Gastroesophageal sphincter (tissue), 3 donors: ENCODE measurements at regions not wholly inside any gene's neighbourhood (a gene's known extent, or its start where the extent isn't known, plus 50 kb on each side); places are given as distances from the start of the nearest gene placed in this dataset.

ENCODE experiments used
- CTCF ChIP-seq, 4 experiments: fragments of 200-600 bp in 2 of 4; fragments of 450-650 bp in 2 of 4; sonication (generic) in 1 of 4; IDR thresholded peaks; one replicate each; pipeline ENCODE4 v1.5.1; 2017 to 2019; ENCODE audit warnings: antibody characterized with exemption in 4 of 4, mild to moderate bottlenecking in 2 of 4, moderate library complexity in 2 of 4
- EP300 ChIP-seq: sonication (generic); formaldehyde crosslinking; IDR thresholded peaks from one replicate; pipeline ENCODE4 v1.6.1; 2017; ENCODE audit warnings: antibody characterized with exemption, mild to moderate bottlenecking
- POLR2A ChIP-seq, 2 donors: fragments of 450-650 bp; IDR thresholded peaks; one replicate each; pipeline ENCODE4 v1.6.1; 2017; ENCODE audit warnings: antibody characterized with exemption in 2 of 2, mild to moderate bottlenecking in 2 of 2, moderate library complexity in 1 of 2
- POLR2AphosphoS5 ChIP-seq: sonication (generic); formaldehyde crosslinking; IDR thresholded peaks from one replicate; pipeline ENCODE4 v1.6.1; 2017; ENCODE audit warnings: antibody characterized with exemption

- TF ChIP-seq POLR2AphosphoS5: no peak
- TF ChIP-seq CTCF (IDR thresholded peaks at IDR 0.05): no peak
- no peak for TF ChIP-seq POLR2A (IDR thresholded peaks at IDR 0.05)
- TF ChIP-seq EP300: no peak
Measured at GRCh38 chr2:37477921-37478320, 133.5 kb downstream of the QPCT start.
